ENCODE measurements at regions not wholly inside any gene's neighbourhood (a gene's known extent, or its start where the extent isn't known, plus 50 kb on each side); places are given as distances from the start of the nearest gene placed in this dataset.

- no peak overlapping the region for H2BK120ac ChIP-seq (replicated peaks; ENCODE audit: low read depth, low read length)
- DNase-seq (ENCODE audit: low read depth in 1 of 2, low spot score in 2 of 2) (no peak), FAIRE-seq (no peak)
- TF ChIP-seq KDM1A (IDR thresholded peaks at IDR 0.05; ENCODE audit: borderline replicate concordance, low read length) (no peak), RNF2 (IDR thresholded peaks at IDR 0.05; ENCODE audit: borderline replicate concordance, low read depth, low read length, missing control alignments, poor library complexity, severe bottlenecking) (no peak), SIX5 (IDR thresholded peaks at IDR 0.05; ENCODE audit: low read depth, low read length) (no peak), YY1 (IDR thresholded peaks at IDR 0.05; ENCODE audit: low read depth, low read length) (no peak)
- no peak overlapping the region for H2BK12ac ChIP-seq (ENCODE audit: low read depth, low read length)
- H3K4me3 ChIP-seq (ENCODE audit: extremely low read depth in 1 of 4, insufficient read depth in 2 of 4, low read depth in 3 of 4, low read length in 4 of 4), result no peak overlapping the region
- ChIA-PET CTCF (ENCODE audit: partially characterized antibody) (no interaction called here), POLR2A (ENCODE audit: partially characterized antibody) (no interaction called here)
- no peak overlapping the region for H4K91ac ChIP-seq (replicated peaks; ENCODE audit: insufficient read length, low read length)
- H3K14ac ChIP-seq (ENCODE audit: insufficient read length), result no peak overlapping the region
- no peak overlapping the region for H2BK5ac ChIP-seq (ENCODE audit: low read depth, low read length)
- H3K27ac ChIP-seq (ENCODE audit: low read depth, low read length), result no peak overlapping the region
- H4K5ac ChIP-seq (ENCODE audit: insufficient read length, low read depth, low read length), result no peak overlapping the region
- peaks cover 0 to 2% (median 0%) of the 10 kb centered on the region in 4 experiments; a peak in 1 of 7 replicates for H3K4me1 ChIP-seq (replicated peaks in 1 of 4; ENCODE audit: control insufficient read depth in 3 of 4, insufficient read depth in 4 of 4, low read length in 3 of 4)
- no peak overlapping the region for H2BK20ac ChIP-seq (ENCODE audit: low read length)
- no peak overlapping the region for H3K9ac ChIP-seq (replicated peaks in 1 of 4; ENCODE audit: extremely low read depth in 1 of 4, low read depth in 3 of 4, low read length in 3 of 4)
- no peak overlapping the region for H2AFZ ChIP-seq (ENCODE audit: low read length)
- no peak overlapping the region for H3K56ac ChIP-seq (replicated peaks; ENCODE audit: insufficient read length, low read depth, low read length)
- H2AK5ac ChIP-seq (ENCODE audit: low read depth, low read length), result no peak overlapping the region
- H3K27me3 ChIP-seq (replicated peaks in 1 of 4; ENCODE audit: control insufficient read depth in 3 of 4, extremely low read depth in 1 of 4, insufficient read depth in 3 of 4, low read length in 3 of 4), result no peaks in the 10 kb centered on the region
- H4K20me1 ChIP-seq (replicated peaks in 1 of 2; ENCODE audit: control insufficient read depth in 1 of 2, insufficient read depth in 2 of 2, low read length in 2 of 2), result no peaks in the 10 kb centered on the region
- H4K8ac ChIP-seq (ENCODE audit: extremely low read depth, insufficient read depth, low read length), result no peak overlapping the region
- no peak overlapping the region for H3K23ac ChIP-seq (ENCODE audit: insufficient read length)
- no peaks in the 10 kb centered on the region for H3K23me2 ChIP-seq (ENCODE audit: low read depth, low read length)
- no peaks in the 10 kb centered on the region for H3K9me3 ChIP-seq (ENCODE audit: insufficient read depth in 2 of 2, low read depth in 1 of 2, low read length in 1 of 2)
- H3K4ac ChIP-seq (replicated peaks; ENCODE audit: insufficient read length, low read depth, low read length), result no peak overlapping the region
- WGBS, 2 experiments (ENCODE audit: extremely low coverage in 1 of 2, insufficient coverage in 1 of 2, insufficient read length in 1 of 2, insufficient replicate concordance in 2 of 2, low coverage in 1 of 2, low lambda C conversion rate in 2 of 2, missing lambda C conversion rate in 1 of 2), result 96% methylated on average over 5 of the region's 6 CpGs; no CpG with 5 or more reads in 1 of the 2 experiments
- H3K79me2 ChIP-seq (ENCODE audit: control insufficient read depth in 1 of 2, insufficient read depth in 2 of 2, low read length in 2 of 2), result no peaks in the 10 kb centered on the region
- no peaks in the 10 kb centered on the region for H3K79me1 ChIP-seq (ENCODE audit: low read depth, low read length)
- H3K36me3 ChIP-seq (ENCODE audit: control insufficient read depth in 2 of 4, insufficient read depth in 4 of 4, low read length in 3 of 4), result no peaks in the 10 kb centered on the region
- no peak overlapping the region for H3K18ac ChIP-seq (ENCODE audit: extremely low read depth, low read length)
- no peak overlapping the region for H3K4me2 ChIP-seq (ENCODE audit: insufficient read depth in 1 of 2, low read depth in 2 of 2, low read length in 2 of 2)
- no peak overlapping the region for H2BK15ac ChIP-seq (ENCODE audit: low read length)
These were observed 751.8 kb upstream of the POU3F4 start for GRCh38 chrX:82756272-82756671.

Data from H1 (cell line).